ENCODE measurements at regions not wholly inside any gene's neighbourhood (a gene's known extent, or its start where the extent isn't known, plus 50 kb on each side); places are given as distances from the start of the nearest gene placed in this dataset.

DNA sequence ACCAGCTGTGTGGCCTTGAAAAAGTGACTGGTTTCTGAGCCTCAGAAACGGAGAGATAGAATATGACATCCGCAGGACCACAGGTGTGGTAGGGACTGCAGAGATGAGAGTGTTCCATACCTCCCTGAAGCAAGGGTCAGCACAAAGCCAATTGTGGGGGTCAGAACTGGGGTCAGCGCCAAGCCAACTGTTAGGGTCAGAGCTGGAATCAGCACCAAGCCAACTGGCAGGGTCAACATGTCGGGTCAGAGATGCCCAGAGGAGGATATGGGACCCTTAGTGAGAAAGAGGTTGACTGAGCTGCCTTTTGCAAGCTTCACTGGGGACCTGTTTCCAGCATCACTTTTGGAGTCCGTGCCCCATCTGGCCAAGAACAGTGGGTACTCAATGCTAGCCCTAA lies 93.9 kb downstream of the MATN1 start:
- Histone ChIP-seq H2AFZ (ENCODE audit: control insufficient read depth, low read depth, low read length) (no peak overlapping the region), H3K79me2 (ENCODE audit: control insufficient read depth, insufficient read depth, low read length) (no peaks in the 10 kb centered on the region), H3K9me3 (replicated peaks; ENCODE audit: control insufficient read depth, insufficient read depth, low read length) (peaks cover 3% of the 10 kb centered on the region; the same call in 1 of the 3 replicates), H3K36me3 (ENCODE audit: control insufficient read depth in 2 of 2, insufficient read depth in 2 of 2, low read length in 1 of 2) (no peaks in the 10 kb centered on the region), H3K4me3 (no peak overlapping the region), H3K4me1 (ENCODE audit: control insufficient read depth, insufficient read depth, low read length) (no peaks in the 10 kb centered on the region), H4K20me1 (ENCODE audit: control insufficient read depth, insufficient read depth) (no peaks in the 10 kb centered on the region), H3K27ac (ENCODE audit: control insufficient read depth, insufficient read depth) (no peak overlapping the region), H3K27me3 (replicated peaks in 1 of 2; ENCODE audit: control insufficient read depth in 2 of 2, insufficient read depth in 2 of 2, low read length in 1 of 2) (no peaks in the 10 kb centered on the region; a peak in 1 of 4 replicates), H3K4me2 (ENCODE audit: control insufficient read depth, insufficient read depth) (no peak overlapping the region), H3K9ac (ENCODE audit: control insufficient read depth, insufficient read depth, low read length) (no peak overlapping the region)
- no peak for FAIRE-seq
- WGBS (ENCODE audit: insufficient coverage, insufficient replicate concordance, low lambda C conversion rate, missing lambda C conversion rate): 19% methylated on average over 5 of the region's 5 CpGs
- SMC1A ChIA-PET (ENCODE audit: uncharacterized antibody, unreplicated experiment): no interaction called here
- CTCF ChIA-PET: interaction anchor here (0.8 kb wide), 1 partner anchor 78 kb away, joined by 3 read pairs; no protein-coding TSS in a partner anchor
- ATAC-seq: no peak
- RAD21 ChIA-PET (ENCODE audit: unreplicated experiment): no interaction called here
- DNase-seq (ENCODE audit: low read depth, low spot score): no peak
- TF ChIP-seq TAF1 (IDR thresholded peaks at IDR 0.05; ENCODE audit: borderline replicate concordance, low read depth, low read length): no peak
- TF ChIP-seq EED (IDR thresholded peaks at IDR 0.05; ENCODE audit: low read depth): no peak
- no peak for TF ChIP-seq GABPA (IDR thresholded peaks at IDR 0.05; ENCODE audit: low read depth)
- TF ChIP-seq NRF1 (conservative IDR thresholded peaks at IDR 0.05; ENCODE audit: low read depth, low read length): no peak
- no peak for TF ChIP-seq SREBF1 (IDR thresholded peaks at IDR 0.05; ENCODE audit: low read length)
- TF ChIP-seq HDAC2 (IDR thresholded peaks at IDR 0.05): no peak
- TF ChIP-seq BMI1 (IDR thresholded peaks at IDR 0.05; ENCODE audit: borderline replicate concordance): no peak
- no peak for TF ChIP-seq PML (IDR thresholded peaks at IDR 0.05; ENCODE audit: low read length)
- TF ChIP-seq, protein P1, sequence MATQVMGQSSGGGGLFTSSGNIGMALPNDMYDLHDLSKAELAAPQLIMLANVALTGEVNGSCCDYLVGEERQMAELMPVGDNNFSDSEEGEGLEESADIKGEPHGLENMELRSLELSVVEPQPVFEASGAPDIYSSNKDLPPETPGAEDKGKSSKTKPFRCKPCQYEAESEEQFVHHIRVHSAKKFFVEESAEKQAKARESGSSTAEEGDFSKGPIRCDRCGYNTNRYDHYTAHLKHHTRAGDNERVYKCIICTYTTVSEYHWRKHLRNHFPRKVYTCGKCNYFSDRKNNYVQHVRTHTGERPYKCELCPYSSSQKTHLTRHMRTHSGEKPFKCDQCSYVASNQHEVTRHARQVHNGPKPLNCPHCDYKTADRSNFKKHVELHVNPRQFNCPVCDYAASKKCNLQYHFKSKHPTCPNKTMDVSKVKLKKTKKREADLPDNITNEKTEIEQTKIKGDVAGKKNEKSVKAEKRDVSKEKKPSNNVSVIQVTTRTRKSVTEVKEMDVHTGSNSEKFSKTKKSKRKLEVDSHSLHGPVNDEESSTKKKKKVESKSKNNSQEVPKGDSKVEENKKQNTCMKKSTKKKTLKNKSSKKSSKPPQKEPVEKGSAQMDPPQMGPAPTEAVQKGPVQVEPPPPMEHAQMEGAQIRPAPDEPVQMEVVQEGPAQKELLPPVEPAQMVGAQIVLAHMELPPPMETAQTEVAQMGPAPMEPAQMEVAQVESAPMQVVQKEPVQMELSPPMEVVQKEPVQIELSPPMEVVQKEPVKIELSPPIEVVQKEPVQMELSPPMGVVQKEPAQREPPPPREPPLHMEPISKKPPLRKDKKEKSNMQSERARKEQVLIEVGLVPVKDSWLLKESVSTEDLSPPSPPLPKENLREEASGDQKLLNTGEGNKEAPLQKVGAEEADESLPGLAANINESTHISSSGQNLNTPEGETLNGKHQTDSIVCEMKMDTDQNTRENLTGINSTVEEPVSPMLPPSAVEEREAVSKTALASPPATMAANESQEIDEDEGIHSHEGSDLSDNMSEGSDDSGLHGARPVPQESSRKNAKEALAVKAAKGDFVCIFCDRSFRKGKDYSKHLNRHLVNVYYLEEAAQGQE (IDR thresholded peaks at IDR 0.05; ENCODE audit: low read depth, low read length): no peak
- TF ChIP-seq, protein P2, sequence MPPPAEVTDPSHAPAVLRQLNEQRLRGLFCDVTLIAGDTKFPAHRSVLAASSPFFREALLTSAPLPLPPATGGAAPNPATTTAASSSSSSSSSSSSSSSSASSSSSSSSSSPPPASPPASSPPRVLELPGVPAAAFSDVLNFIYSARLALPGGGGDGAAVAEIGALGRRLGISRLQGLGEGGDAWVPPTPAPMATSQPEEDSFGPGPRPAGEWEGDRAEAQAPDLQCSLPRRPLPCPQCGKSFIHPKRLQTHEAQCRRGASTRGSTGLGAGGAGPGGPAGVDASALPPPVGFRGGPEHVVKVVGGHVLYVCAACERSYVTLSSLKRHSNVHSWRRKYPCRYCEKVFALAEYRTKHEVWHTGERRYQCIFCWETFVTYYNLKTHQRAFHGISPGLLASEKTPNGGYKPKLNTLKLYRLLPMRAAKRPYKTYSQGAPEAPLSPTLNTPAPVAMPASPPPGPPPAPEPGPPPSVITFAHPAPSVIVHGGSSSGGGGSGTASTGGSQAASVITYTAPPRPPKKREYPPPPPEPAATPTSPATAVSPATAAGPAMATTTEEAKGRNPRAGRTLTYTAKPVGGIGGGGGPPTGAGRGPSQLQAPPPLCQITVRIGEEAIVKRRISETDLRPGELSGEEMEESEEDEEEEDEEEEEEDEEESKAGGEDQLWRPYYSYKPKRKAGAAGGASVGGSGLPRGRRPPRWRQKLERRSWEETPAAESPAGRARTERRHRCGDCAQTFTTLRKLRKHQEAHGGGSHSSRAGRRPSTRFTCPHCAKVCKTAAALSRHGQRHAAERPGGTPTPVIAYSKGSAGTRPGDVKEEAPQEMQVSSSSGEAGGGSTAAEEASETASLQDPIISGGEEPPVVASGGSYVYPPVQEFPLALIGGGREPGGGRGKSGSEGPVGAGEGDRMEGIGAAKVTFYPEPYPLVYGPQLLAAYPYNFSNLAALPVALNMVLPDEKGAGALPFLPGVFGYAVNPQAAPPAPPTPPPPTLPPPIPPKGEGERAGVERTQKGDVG (CRISPR knock-in tag; IDR thresholded peaks at IDR 0.05): no peak
- TF ChIP-seq, protein P3, sequence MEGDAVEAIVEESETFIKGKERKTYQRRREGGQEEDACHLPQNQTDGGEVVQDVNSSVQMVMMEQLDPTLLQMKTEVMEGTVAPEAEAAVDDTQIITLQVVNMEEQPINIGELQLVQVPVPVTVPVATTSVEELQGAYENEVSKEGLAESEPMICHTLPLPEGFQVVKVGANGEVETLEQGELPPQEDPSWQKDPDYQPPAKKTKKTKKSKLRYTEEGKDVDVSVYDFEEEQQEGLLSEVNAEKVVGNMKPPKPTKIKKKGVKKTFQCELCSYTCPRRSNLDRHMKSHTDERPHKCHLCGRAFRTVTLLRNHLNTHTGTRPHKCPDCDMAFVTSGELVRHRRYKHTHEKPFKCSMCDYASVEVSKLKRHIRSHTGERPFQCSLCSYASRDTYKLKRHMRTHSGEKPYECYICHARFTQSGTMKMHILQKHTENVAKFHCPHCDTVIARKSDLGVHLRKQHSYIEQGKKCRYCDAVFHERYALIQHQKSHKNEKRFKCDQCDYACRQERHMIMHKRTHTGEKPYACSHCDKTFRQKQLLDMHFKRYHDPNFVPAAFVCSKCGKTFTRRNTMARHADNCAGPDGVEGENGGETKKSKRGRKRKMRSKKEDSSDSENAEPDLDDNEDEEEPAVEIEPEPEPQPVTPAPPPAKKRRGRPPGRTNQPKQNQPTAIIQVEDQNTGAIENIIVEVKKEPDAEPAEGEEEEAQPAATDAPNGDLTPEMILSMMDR (IDR thresholded peaks at IDR 0.05 in 2 of 3, conservative IDR thresholded peaks at IDR 0.05 in 1 of 3; ENCODE audit: control insufficient read depth in 2 of 3, extremely low read depth in 1 of 3, insufficient read depth in 1 of 3, low read depth in 3 of 3, low read length in 3 of 3): no peak
- in situ Hi-C loops (cut with MboI) (no loop called here), intact Hi-C loops (cut with micrococcal nuclease; ENCODE audit: unreplicated experiment) (no loop called here)
- POLR2A ChIA-PET: no interaction called here
- BruUV-seq (replicated peaks): no TSS peak
